Common myeloid progenitor, CD34-positive (primary cell): ENCODE measurements at regions not wholly inside any gene's neighbourhood (a gene's known extent, or its start where the extent isn't known, plus 50 kb on each side); places are given as distances from the start of the nearest gene placed in this dataset.

Experiments
- CTCF ChIA-PET: fragments of 350-600 bp; sonication (Branson Sonifier 250); formaldehyde crosslinking; loops from one replicate; lab custom pipeline; 2021; ENCODE audit warnings: antibody characterized with exemption; lab: Charles Lee
- POLR2A ChIA-PET: fragments of 350-600 bp; sonication (Branson Sonifier 250); formaldehyde crosslinking; loops from one replicate; lab custom pipeline; 2021; ENCODE audit warnings: antibody characterized with exemption; lab: Charles Lee
- DNase-seq, 3 donors: peaks; one replicate each; pipeline versions ENCODE4 v3.0.0 to v3.0.0-alpha.2; 2013
- H3K27ac ChIP-seq, 2 experiments: 1 replicate in 1 of 2; 2 replicates in 1 of 2; pipeline ENCODE4 v1.7.0; 2013; ENCODE audit warnings: inconsistent platforms in 2 of 2, low read length in 2 of 2, mild to moderate bottlenecking in 2 of 2, low read depth in 1 of 2, moderate library complexity in 1 of 2; ENCODE audit not compliant: severe bottlenecking in 2 of 2, insufficient read depth in 1 of 2, poor library complexity in 1 of 2
- H3K27me3 ChIP-seq, 5 experiments: replicated peaks in 2 of 5; 1 replicate in 3 of 5; 2 replicates in 2 of 5; pipeline versions ENCODE4 v1.6.1 to v1.7.0; 2013; ENCODE audit warnings: low read length in 4 of 5, mild to moderate bottlenecking in 2 of 5, moderate library complexity in 2 of 5, inconsistent platforms in 1 of 5; ENCODE audit not compliant: insufficient read depth in 5 of 5, control insufficient read depth in 4 of 5
- H3K36me3 ChIP-seq, 4 experiments: 1 replicate in 2 of 4; 2 replicates in 2 of 4; pipeline versions ENCODE4 v1.6.1 to v1.7.0; 2013; ENCODE audit warnings: low read length in 3 of 4, control low read depth in 1 of 4, mild to moderate bottlenecking in 1 of 4; ENCODE audit not compliant: control insufficient read depth in 4 of 4, insufficient read depth in 4 of 4
- H3K4me1 ChIP-seq, 4 experiments: 1 replicate in 3 of 4; 2 replicates in 1 of 4; pipeline versions ENCODE4 v1.6.1 to v1.7.1; 2013; ENCODE audit warnings: low read length in 3 of 4, mild to moderate bottlenecking in 3 of 4, control low read depth in 1 of 4, inconsistent platforms in 1 of 4, moderate library complexity in 1 of 4; ENCODE audit not compliant: control insufficient read depth in 4 of 4, insufficient read depth in 4 of 4; ENCODE audit errors: control extremely low read depth in 1 of 4
- H3K4me3 ChIP-seq, 7 experiments: 1 replicate in 4 of 7; 2 replicates in 3 of 7; pipeline versions ENCODE4 v1.5.1 to v1.7.0; 2013; ENCODE audit warnings: mild to moderate bottlenecking in 7 of 7, low read length in 6 of 7, moderate library complexity in 6 of 7, inconsistent platforms in 2 of 7, low read depth in 2 of 7, control low read depth in 1 of 7; ENCODE audit not compliant: insufficient read depth in 4 of 7, control insufficient read depth in 1 of 7; ENCODE audit errors: extremely low read depth in 1 of 7
- H3K9me3 ChIP-seq, 5 experiments: 1 replicate in 4 of 5; 2 replicates in 1 of 5; pipeline versions ENCODE4 v1.6.1 to v1.7.1; 2013; ENCODE audit warnings: low read length in 4 of 5, mild to moderate bottlenecking in 2 of 5, inconsistent platforms in 1 of 5, low read depth in 1 of 5, moderate library complexity in 1 of 5; ENCODE audit not compliant: control insufficient read depth in 4 of 5, insufficient read depth in 2 of 5; ENCODE audit errors: control extremely low read depth in 1 of 5
- WGBS: methylation state at CpG from one replicate; pipeline ENCODE4 v1.1.5; 2013; ENCODE audit not compliant: insufficient coverage; 5-methylcytosine and 5-hydroxymethylcytosine counted together

- no peak overlapping the region for H3K4me3 ChIP-seq
- POLR2A ChIA-PET: no interaction called here
- H3K27me3 ChIP-seq: peaks cover 0 to 3% (median 0%) of the 10 kb centered on the region in 5 experiments
- H3K9me3 ChIP-seq: no peaks in the 10 kb centered on the region
- no CpG with 5 or more reads among the region's 3 CpGs for WGBS
- H3K36me3 ChIP-seq: no peaks in the 10 kb centered on the region
- CTCF ChIA-PET: no interaction called here
- no peak for DNase-seq
- H3K27ac ChIP-seq: no peak overlapping the region
- H3K4me1 ChIP-seq: no peaks in the 10 kb centered on the region
These were observed 386.6 kb upstream of the KLHL29 start for GRCh38 chr2:22998359-22998758.

GRCh38 chr2:22999951-23000350, 385.0 kb upstream of the KLHL29 start:
- CTCF ChIA-PET: no interaction called here
- WGBS: 95% methylated on average over 3 of the region's 4 CpGs
- Histone ChIP-seq H3K9me3 (no peaks in the 10 kb centered on the region), H3K27ac (no peak overlapping the region), H3K36me3 (no peaks in the 10 kb centered on the region), H3K4me3 (no peak overlapping the region), H3K27me3 (peaks cover 0 to 3% (median 0%) of the 10 kb centered on the region in 5 experiments), H3K4me1 (peaks cover 0 to 3% (median 0%) of the 10 kb centered on the region in 4 experiments)
- DNase-seq: no peak
- POLR2A ChIA-PET: no interaction called here

- CTCF ChIA-PET: interaction anchor here (1.0 kb wide), 1 partner anchor 9 kb away, joined by 3 read pairs; no protein-coding TSS in a partner anchor
- WGBS: no CpG with 5 or more reads among the region's 1 CpG
- no peak for DNase-seq
These were observed 382.7 kb upstream of the KLHL29 start for GRCh38 chr2:23002234-23002633.

GRCh38 chr2:23005469-23005868, 379.5 kb upstream of the KLHL29 start:
- POLR2A ChIA-PET: no interaction called here

More at GRCh38 chr2:23002234-23002633, 382.7 kb upstream of the KLHL29 start:
- POLR2A ChIA-PET: no interaction called here
- Histone ChIP-seq H3K4me3 (no peak overlapping the region), H3K36me3 (no peaks in the 10 kb centered on the region), H3K4me1 (peaks cover 0 to 3% (median 0%) of the 10 kb centered on the region in 4 experiments), H3K27me3 (peaks cover 0 to 3% (median 0%) of the 10 kb centered on the region in 5 experiments), H3K27ac (no peak overlapping the region), H3K9me3 (no peaks in the 10 kb centered on the region)

GRCh38 chr2:23007631-23008235, 377.2 kb upstream of the KLHL29 start:
- peaks cover 0 to 3% (median 0%) of the 10 kb centered on the region in 4 experiments for H3K4me1 ChIP-seq
- CTCF ChIA-PET: no interaction called here
- no CpG with 5 or more reads among the region's 1 CpG for WGBS
- H3K4me3 ChIP-seq: no peak overlapping the region
- POLR2A ChIA-PET: no interaction called here
- H3K27me3 ChIP-seq: no peaks in the 10 kb centered on the region
- DNase-seq: no peak
- H3K27ac ChIP-seq: no peak overlapping the region
- H3K36me3 ChIP-seq: no peaks in the 10 kb centered on the region
- H3K9me3 ChIP-seq: no peaks in the 10 kb centered on the region

More at GRCh38 chr2:23005469-23005868, 379.5 kb upstream of the KLHL29 start:
- Histone ChIP-seq H3K4me3 (no peak overlapping the region), H3K27me3 (no peaks in the 10 kb centered on the region), H3K4me1 (peaks cover 0 to 3% (median 0%) of the 10 kb centered on the region in 4 experiments), H3K36me3 (no peaks in the 10 kb centered on the region), H3K27ac (no peak overlapping the region), H3K9me3 (no peaks in the 10 kb centered on the region)
- 98% methylated on average over 4 of the region's 4 CpGs for WGBS
- CTCF ChIA-PET: no interaction called here
- DNase-seq: no peak

- Histone ChIP-seq H3K27ac (no peak overlapping the region), H3K4me3 (no peak overlapping the region), H3K9me3 (no peaks in the 10 kb centered on the region), H3K27me3 (no peaks in the 10 kb centered on the region), H3K36me3 (no peaks in the 10 kb centered on the region), H3K4me1 (peaks cover 0 to 3% (median 0%) of the 10 kb centered on the region in 4 experiments)
- POLR2A ChIA-PET: no interaction called here
- CTCF ChIA-PET: no interaction called here
- 97% methylated on average over 6 of the region's 6 CpGs for WGBS
- DNase-seq: no peak
These were observed 376.5 kb upstream of the KLHL29 start for GRCh38 chr2:23008440-23008839.

GRCh38 chr2:23008951-23009350, 376.0 kb upstream of the KLHL29 start:
- no peaks in the 10 kb centered on the region for H3K36me3 ChIP-seq
- no peak for DNase-seq
- no peak overlapping the region for H3K4me3 ChIP-seq
- no peaks in the 10 kb centered on the region for H3K9me3 ChIP-seq
- ChIA-PET POLR2A (no interaction called here), CTCF (no interaction called here)
- no peaks in the 10 kb centered on the region for H3K27me3 ChIP-seq
- WGBS: 97% methylated on average over 6 of the region's 7 CpGs
- H3K4me1 ChIP-seq: peaks cover 0 to 3% (median 0%) of the 10 kb centered on the region in 4 experiments
- no peak overlapping the region for H3K27ac ChIP-seq
